GM12878 (cell line): ENCODE measurements at regions not wholly inside any gene's neighbourhood (a gene's known extent, or its start where the extent isn't known, plus 50 kb on each side); places are given as distances from the start of the nearest gene placed in this dataset.

Experiments
- ATAC-seq: fragments of 200-7000 bp; cut with Tn5 transposase; 3 replicates; pipeline ENCODE4 v1.9.1; 2020; ENCODE audit warnings: mild to moderate bottlenecking, moderate library complexity
- BruUV-seq: library from RNA; stranded (reverse); fragments of 400-500 nt; replicated peaks from 2 replicates; lab custom pipeline; 2021; lab: Mats Ljungman, UMichigan
- CTCF ChIA-PET: fragments of 300-600 bp; sonication (Branson Sonifier 250); formaldehyde crosslinking; extraction: SDS; loops from one replicate; lab custom pipeline; 2021; ENCODE audit warnings: inconsistent platforms; lab: Yijun Ruan, JAX
- POLR2A ChIA-PET: fragments of 350-600 bp; formaldehyde crosslinking; extraction: SDS; loops from one replicate; lab custom pipeline; 2021; ENCODE audit warnings: inconsistent platforms; lab: Charles Lee
- RAD21 ChIA-PET: fragments of 300-600 bp; sonication (Branson Sonifier 250); formaldehyde crosslinking; loops from one replicate; lab custom pipeline; 2023; ENCODE audit warnings: antibody characterized with exemption; ENCODE audit not compliant: unreplicated experiment; lab: Charles Lee
- SMC1A ChIA-PET: fragments of 300-600 bp; sonication (Branson Sonifier 250); formaldehyde crosslinking; loops from one replicate; lab custom pipeline; 2023; ENCODE audit not compliant: unreplicated experiment, uncharacterized antibody; lab: Charles Lee
- DNase-seq: peaks from one replicate; pipeline ENCODE4 v3.0.0-alpha.2; 2011; ENCODE audit warnings: low read depth, low spot score
- FAIRE-seq: peaks from 3 replicates; lab custom pipeline; 2011; peaks lifted over from hg19 to GRCh38; lab: Jason Lieb, UNC
- H2AFZ ChIP-seq: 2 replicates; pipeline ENCODE4 v1.6.0; 2011; ENCODE audit warnings: low read depth, low read length, control low read depth; ENCODE audit not compliant: control insufficient read depth
- H3K27ac ChIP-seq: 2 replicates; pipeline ENCODE4 v1.5.1; 2011; ENCODE audit warnings: control low read depth; ENCODE audit not compliant: control insufficient read depth, insufficient read depth
- H3K27me3 ChIP-seq, 2 experiments: replicated peaks in 1 of 2; 2 replicates each; pipeline versions ENCODE4 v1.6.0 to v1.6.1; 2011; ENCODE audit warnings: low read length in 1 of 2; ENCODE audit not compliant: control insufficient read depth in 2 of 2, insufficient read depth in 2 of 2
- H3K36me3 ChIP-seq, 2 experiments: 2 replicates each; pipeline ENCODE4 v1.5.1; 2011; ENCODE audit warnings: low read length in 1 of 2; ENCODE audit not compliant: control insufficient read depth in 2 of 2, insufficient read depth in 2 of 2
- H3K4me1 ChIP-seq: 2 replicates; pipeline ENCODE4 v1.6.1; 2011; ENCODE audit warnings: mild to moderate bottlenecking, low read length, moderate library complexity, mixed read lengths; ENCODE audit not compliant: control insufficient read depth, insufficient read depth
- H3K4me2 ChIP-seq: 2 replicates; pipeline ENCODE4 v1.6.0; 2011; ENCODE audit warnings: control low read depth; ENCODE audit not compliant: control insufficient read depth, insufficient read depth
- H3K4me3 ChIP-seq: fragments of 200-600 bp; sonication (generic); 2 replicates; pipeline ENCODE4 v1.5.1; 2016
- H3K79me2 ChIP-seq: 2 replicates; pipeline ENCODE4 v1.6.0; 2011; ENCODE audit warnings: low read length; ENCODE audit not compliant: control insufficient read depth, insufficient read depth
- H3K9ac ChIP-seq: 2 replicates; pipeline ENCODE4 v1.8.0; 2011; ENCODE audit warnings: low read length, control low read depth, mixed read lengths; ENCODE audit not compliant: control insufficient read depth, insufficient read depth
- H3K9me3 ChIP-seq: replicated peaks from 3 replicates; pipeline ENCODE4 v1.5.1; 2011; ENCODE audit warnings: mild to moderate bottlenecking, low read length; ENCODE audit not compliant: control insufficient read depth, insufficient read depth
- H4K20me1 ChIP-seq: 2 replicates; pipeline ENCODE4 v1.6.0; 2011; ENCODE audit not compliant: control insufficient read depth, insufficient read depth
- BCL11A ChIP-seq: IDR thresholded peaks from 2 replicates; pipeline ENCODE4 v1.6.1; 2011; ENCODE audit warnings: low read depth, low read length
- CHD2 ChIP-seq: IDR thresholded peaks from 2 replicates; pipeline ENCODE4 v1.6.1; 2011; ENCODE audit warnings: low read depth, low read length, improper control_type of control experiment, borderline replicate concordance
- CREM ChIP-seq: IDR thresholded peaks from 2 replicates; pipeline ENCODE4 v1.6.1; 2014; ENCODE audit warnings: antibody characterized with exemption, low read depth
- ETV6 ChIP-seq, 2 experiments: fragments of 450-650 bp in 1 of 2; IDR thresholded peaks in 1 of 2; conservative IDR thresholded peaks in 1 of 2; 2 replicates each; pipeline ENCODE4 v1.6.1; 2014; ENCODE audit warnings: antibody characterized with exemption in 1 of 2, borderline replicate concordance in 1 of 2, low read depth in 1 of 2, mild to moderate bottlenecking in 1 of 2, moderate library complexity in 1 of 2
- GATAD2B ChIP-seq: fragments of 450-650 bp; conservative IDR thresholded peaks from 2 replicates; pipeline ENCODE4 v1.6.1; 2017; ENCODE audit warnings: low read depth, mild to moderate bottlenecking, moderate library complexity
- IRF4 ChIP-seq: IDR thresholded peaks from 2 replicates; pipeline ENCODE4 v1.6.1; 2011; ENCODE audit warnings: low read depth, low read length
- MEF2B ChIP-seq: fragments of 450-650 bp; IDR thresholded peaks from 2 replicates; pipeline ENCODE4 v1.6.1; 2018; ENCODE audit warnings: mild to moderate bottlenecking, moderate library complexity; ENCODE audit not compliant: partially characterized antibody, poor library complexity, severe bottlenecking
- MYC ChIP-seq: IDR thresholded peaks from 2 replicates; pipeline ENCODE4 v1.6.1; 2011; ENCODE audit warnings: mild to moderate bottlenecking, low read length, moderate library complexity, inconsistent platforms; ENCODE audit not compliant: insufficient read depth, insufficient replicate concordance, insufficient read length, severe bottlenecking
- RB1 ChIP-seq: fragments of 450-650 bp; formaldehyde crosslinking; IDR thresholded peaks from 2 replicates; pipeline ENCODE4 v1.6.1; 2017; ENCODE audit warnings: mild to moderate bottlenecking, borderline replicate concordance
- ZNF217 ChIP-seq: fragments of 450-650 bp; IDR thresholded peaks from 2 replicates; pipeline ENCODE4 v1.6.1; 2017; ENCODE audit warnings: antibody characterized with exemption, mild to moderate bottlenecking
- ZZZ3 ChIP-seq: IDR thresholded peaks from 2 replicates; pipeline ENCODE4 v1.6.1; 2011; ENCODE audit warnings: low read depth; ENCODE audit not compliant: control insufficient read depth, insufficient read length
- WGBS: methylation state at CpG from one replicate; pipeline ENCODE4 v1.1.6; 2016; ENCODE audit warnings: low lambda C conversion rate; ENCODE audit not compliant: insufficient replicate concordance, insufficient coverage; ENCODE audit errors: missing lambda C conversion rate; 5-methylcytosine and 5-hydroxymethylcytosine counted together
- in situ Hi-C: fragments of 300-500 bp; cut with MboI; formaldehyde crosslinking; loops from 9 replicates; pipeline ENCODE4 v1.14.3; 2018; ENCODE audit warnings: mixed read lengths
- intact Hi-C: fragments of 100-400 bp; cut with micrococcal nuclease; formaldehyde crosslinking; loops from one replicate; pipeline ENCODE4 v1.14.2; 2022; ENCODE audit not compliant: unreplicated experiment
- TF ChIP-seq, protein P1 (sequence below): IDR thresholded peaks from 2 replicates; pipeline ENCODE4 v1.6.1; 2011; ENCODE audit warnings: mild to moderate bottlenecking, low read depth, low read length, moderate library complexity; ENCODE audit not compliant: insufficient replicate concordance
- TF ChIP-seq, protein P2 (sequence below): fragments of 450-650 bp; IDR thresholded peaks from 2 replicates; pipeline ENCODE4 v1.6.1; 2018; ENCODE audit warnings: borderline replicate concordance, mild to moderate bottlenecking; ENCODE audit not compliant: partially characterized antibody
- TF ChIP-seq, protein P3 (sequence below): fragments of 150-350 bp; IDR thresholded peaks from 2 replicates; pipeline ENCODE4 v1.6.1; 2016; ENCODE audit warnings: low read depth, low read length
- TF ChIP-seq, protein P4 (sequence below): IDR thresholded peaks from 2 replicates; pipeline ENCODE4 v1.6.1; 2012; ENCODE audit warnings: low read depth, low read length, improper control_type of control experiment
- TF ChIP-seq, protein P5 (sequence below): fragments of 450-650 bp; IDR thresholded peaks from 2 replicates; pipeline ENCODE4 v1.6.1; 2016; ENCODE audit warnings: mild to moderate bottlenecking

DNA sequence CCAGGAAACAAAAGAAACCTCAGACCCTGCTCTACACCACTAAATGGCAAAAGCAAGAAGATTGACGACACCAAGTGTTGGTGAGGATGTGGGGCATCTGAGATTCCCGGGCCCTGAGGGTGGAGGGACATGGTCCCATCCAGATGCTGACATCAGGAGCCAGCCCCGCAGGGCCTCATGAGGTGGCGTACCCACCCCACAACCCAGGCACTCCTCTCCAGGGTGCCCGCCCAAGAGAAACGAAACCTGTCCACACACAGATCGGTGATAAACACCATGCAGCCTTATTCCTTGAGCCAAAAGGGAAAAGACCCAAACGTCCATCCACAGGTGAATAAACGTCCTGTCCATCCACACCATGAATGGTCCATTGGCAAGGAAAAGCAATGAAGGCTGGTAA is 54.8 kb upstream of the C14orf180 start:
- Histone ChIP-seq H3K4me1 (no peaks in the 10 kb centered on the region), H3K27ac (no peak overlapping the region), H4K20me1 (no peaks in the 10 kb centered on the region), H3K27me3 (no peaks in the 10 kb centered on the region), H3K4me3 (no peak overlapping the region), H3K36me3 (no peaks in the 10 kb centered on the region), H3K9ac (no peak overlapping the region), H3K79me2 (no peaks in the 10 kb centered on the region), H3K4me2 (no peak overlapping the region), H2AFZ (no peak overlapping the region), H3K9me3 (no peaks in the 10 kb centered on the region; the same call in 1 of the 3 replicates)
- intact Hi-C loops (no loop called here), in situ Hi-C loops (no loop called here)
- BruUV-seq: no TSS peak
- POLR2A ChIA-PET: no interaction called here
- 43% methylated on average over 9 of the region's 9 CpGs for WGBS
- FAIRE-seq: no peak
- CTCF ChIA-PET: no interaction called here
- ATAC-seq: no peak
- SMC1A ChIA-PET: no interaction called here
- no peak for DNase-seq
- RAD21 ChIA-PET: no interaction called here
- TF ChIP-seq, protein P1, sequence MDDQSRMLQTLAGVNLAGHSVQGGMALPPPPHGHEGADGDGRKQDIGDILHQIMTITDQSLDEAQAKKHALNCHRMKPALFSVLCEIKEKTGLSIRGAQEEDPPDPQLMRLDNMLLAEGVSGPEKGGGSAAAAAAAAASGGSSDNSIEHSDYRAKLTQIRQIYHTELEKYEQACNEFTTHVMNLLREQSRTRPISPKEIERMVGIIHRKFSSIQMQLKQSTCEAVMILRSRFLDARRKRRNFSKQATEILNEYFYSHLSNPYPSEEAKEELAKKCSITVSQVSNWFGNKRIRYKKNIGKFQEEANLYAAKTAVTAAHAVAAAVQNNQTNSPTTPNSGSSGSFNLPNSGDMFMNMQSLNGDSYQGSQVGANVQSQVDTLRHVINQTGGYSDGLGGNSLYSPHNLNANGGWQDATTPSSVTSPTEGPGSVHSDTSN: no peak
- TF ChIP-seq ZNF217: no peak
- TF ChIP-seq MEF2B: no peak
- TF ChIP-seq GATAD2B: no peak
- no peak for TF ChIP-seq CREM
- TF ChIP-seq IRF4: no peak
- TF ChIP-seq BCL11A: no peak
- TF ChIP-seq ZZZ3: no peak
- TF ChIP-seq, protein P2, sequence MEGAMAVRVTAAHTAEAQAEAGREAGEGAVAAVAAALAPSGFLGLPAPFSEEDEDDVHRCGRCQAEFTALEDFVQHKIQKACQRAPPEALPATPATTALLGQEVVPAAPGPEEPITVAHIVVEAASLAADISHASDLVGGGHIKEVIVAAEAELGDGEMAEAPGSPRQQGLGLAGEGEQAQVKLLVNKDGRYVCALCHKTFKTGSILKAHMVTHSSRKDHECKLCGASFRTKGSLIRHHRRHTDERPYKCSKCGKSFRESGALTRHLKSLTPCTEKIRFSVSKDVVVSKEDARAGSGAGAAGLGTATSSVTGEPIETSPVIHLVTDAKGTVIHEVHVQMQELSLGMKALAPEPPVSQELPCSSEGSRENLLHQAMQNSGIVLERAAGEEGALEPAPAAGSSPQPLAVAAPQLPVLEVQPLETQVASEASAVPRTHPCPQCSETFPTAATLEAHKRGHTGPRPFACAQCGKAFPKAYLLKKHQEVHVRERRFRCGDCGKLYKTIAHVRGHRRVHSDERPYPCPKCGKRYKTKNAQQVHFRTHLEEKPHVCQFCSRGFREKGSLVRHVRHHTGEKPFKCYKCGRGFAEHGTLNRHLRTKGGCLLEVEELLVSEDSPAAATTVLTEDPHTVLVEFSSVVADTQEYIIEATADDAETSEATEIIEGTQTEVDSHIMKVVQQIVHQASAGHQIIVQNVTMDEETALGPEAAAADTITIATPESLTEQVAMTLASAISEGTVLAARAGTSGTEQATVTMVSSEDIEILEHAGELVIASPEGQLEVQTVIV: no peak
- no peak for TF ChIP-seq MYC
- no peak for TF ChIP-seq ETV6 (conservative IDR thresholded peaks at IDR 0.05 in 1 of 2, IDR thresholded peaks at IDR 0.05 in 1 of 2; ENCODE audit: borderline replicate concordance in 1 of 2, low read depth in 1 of 2)
- no peak for TF ChIP-seq CHD2
- TF ChIP-seq, protein P3, sequence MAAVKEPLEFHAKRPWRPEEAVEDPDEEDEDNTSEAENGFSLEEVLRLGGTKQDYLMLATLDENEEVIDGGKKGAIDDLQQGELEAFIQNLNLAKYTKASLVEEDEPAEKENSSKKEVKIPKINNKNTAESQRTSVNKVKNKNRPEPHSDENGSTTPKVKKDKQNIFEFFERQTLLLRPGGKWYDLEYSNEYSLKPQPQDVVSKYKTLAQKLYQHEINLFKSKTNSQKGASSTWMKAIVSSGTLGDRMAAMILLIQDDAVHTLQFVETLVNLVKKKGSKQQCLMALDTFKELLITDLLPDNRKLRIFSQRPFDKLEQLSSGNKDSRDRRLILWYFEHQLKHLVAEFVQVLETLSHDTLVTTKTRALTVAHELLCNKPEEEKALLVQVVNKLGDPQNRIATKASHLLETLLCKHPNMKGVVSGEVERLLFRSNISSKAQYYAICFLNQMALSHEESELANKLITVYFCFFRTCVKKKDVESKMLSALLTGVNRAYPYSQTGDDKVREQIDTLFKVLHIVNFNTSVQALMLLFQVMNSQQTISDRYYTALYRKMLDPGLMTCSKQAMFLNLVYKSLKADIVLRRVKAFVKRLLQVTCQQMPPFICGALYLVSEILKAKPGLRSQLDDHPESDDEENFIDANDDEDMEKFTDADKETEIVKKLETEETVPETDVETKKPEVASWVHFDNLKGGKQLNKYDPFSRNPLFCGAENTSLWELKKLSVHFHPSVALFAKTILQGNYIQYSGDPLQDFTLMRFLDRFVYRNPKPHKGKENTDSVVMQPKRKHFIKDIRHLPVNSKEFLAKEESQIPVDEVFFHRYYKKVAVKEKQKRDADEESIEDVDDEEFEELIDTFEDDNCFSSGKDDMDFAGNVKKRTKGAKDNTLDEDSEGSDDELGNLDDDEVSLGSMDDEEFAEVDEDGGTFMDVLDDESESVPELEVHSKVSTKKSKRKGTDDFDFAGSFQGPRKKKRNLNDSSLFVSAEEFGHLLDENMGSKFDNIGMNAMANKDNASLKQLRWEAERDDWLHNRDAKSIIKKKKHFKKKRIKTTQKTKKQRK: no peak
- no peak for TF ChIP-seq RB1
- TF ChIP-seq, protein P4, sequence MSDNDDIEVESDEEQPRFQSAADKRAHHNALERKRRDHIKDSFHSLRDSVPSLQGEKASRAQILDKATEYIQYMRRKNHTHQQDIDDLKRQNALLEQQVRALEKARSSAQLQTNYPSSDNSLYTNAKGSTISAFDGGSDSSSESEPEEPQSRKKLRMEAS: no peak
- TF ChIP-seq, protein P5, sequence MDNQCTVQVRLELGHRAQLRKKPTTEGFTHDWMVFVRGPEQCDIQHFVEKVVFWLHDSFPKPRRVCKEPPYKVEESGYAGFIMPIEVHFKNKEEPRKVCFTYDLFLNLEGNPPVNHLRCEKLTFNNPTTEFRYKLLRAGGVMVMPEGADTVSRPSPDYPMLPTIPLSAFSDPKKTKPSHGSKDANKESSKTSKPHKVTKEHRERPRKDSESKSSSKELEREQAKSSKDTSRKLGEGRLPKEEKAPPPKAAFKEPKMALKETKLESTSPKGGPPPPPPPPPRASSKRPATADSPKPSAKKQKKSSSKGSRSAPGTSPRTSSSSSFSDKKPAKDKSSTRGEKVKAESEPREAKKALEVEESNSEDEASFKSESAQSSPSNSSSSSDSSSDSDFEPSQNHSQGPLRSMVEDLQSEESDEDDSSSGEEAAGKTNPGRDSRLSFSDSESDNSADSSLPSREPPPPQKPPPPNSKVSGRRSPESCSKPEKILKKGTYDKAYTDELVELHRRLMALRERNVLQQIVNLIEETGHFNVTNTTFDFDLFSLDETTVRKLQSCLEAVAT: no peak
